ENCODE measurements at regions not wholly inside any gene's neighbourhood (a gene's known extent, or its start where the extent isn't known, plus 50 kb on each side); places are given as distances from the start of the nearest gene placed in this dataset.

GRCh38 chr14:96663491-96664067, 133.6 kb upstream of the VRK1 start:
- Histone ChIP-seq H3K9ac (ENCODE audit: low read length) (no peak overlapping the region), H2AFZ (ENCODE audit: low read length) (no peak overlapping the region), H3K36me3 (ENCODE audit: insufficient read depth, low read length) (no peaks in the 10 kb centered on the region), H3K4me3 (ENCODE audit: low read depth, low read length, poor library complexity, severe bottlenecking) (no peak overlapping the region), H3K27ac (ENCODE audit: low read depth, low read length, poor library complexity, severe bottlenecking) (no peak overlapping the region), H3K4me2 (ENCODE audit: low read length) (no peak overlapping the region), H3K4me1 (ENCODE audit: insufficient read depth, low read length, severe bottlenecking) (no peaks in the 10 kb centered on the region), H3F3A (ENCODE audit: insufficient read depth, low read length) (no peaks in the 10 kb centered on the region), H4K20me1 (ENCODE audit: insufficient read depth, low read length) (no peaks in the 10 kb centered on the region), H3K9me3 (ENCODE audit: low read length) (no peaks in the 10 kb centered on the region), H3K9me2 (ENCODE audit: low read depth, low read length) (no peaks in the 10 kb centered on the region), H3K27me3 (ENCODE audit: insufficient read depth, low read length) (no peaks in the 10 kb centered on the region), H3K79me2 (ENCODE audit: insufficient read depth, low read length) (no peaks in the 10 kb centered on the region)
- no peak for TF ChIP-seq EZH2 (IDR thresholded peaks at IDR 0.05; ENCODE audit: borderline replicate concordance, low read length)
- TF ChIP-seq, protein P1, sequence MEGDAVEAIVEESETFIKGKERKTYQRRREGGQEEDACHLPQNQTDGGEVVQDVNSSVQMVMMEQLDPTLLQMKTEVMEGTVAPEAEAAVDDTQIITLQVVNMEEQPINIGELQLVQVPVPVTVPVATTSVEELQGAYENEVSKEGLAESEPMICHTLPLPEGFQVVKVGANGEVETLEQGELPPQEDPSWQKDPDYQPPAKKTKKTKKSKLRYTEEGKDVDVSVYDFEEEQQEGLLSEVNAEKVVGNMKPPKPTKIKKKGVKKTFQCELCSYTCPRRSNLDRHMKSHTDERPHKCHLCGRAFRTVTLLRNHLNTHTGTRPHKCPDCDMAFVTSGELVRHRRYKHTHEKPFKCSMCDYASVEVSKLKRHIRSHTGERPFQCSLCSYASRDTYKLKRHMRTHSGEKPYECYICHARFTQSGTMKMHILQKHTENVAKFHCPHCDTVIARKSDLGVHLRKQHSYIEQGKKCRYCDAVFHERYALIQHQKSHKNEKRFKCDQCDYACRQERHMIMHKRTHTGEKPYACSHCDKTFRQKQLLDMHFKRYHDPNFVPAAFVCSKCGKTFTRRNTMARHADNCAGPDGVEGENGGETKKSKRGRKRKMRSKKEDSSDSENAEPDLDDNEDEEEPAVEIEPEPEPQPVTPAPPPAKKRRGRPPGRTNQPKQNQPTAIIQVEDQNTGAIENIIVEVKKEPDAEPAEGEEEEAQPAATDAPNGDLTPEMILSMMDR (IDR thresholded peaks at IDR 0.05; ENCODE audit: low read length), result no peak

DNA sequence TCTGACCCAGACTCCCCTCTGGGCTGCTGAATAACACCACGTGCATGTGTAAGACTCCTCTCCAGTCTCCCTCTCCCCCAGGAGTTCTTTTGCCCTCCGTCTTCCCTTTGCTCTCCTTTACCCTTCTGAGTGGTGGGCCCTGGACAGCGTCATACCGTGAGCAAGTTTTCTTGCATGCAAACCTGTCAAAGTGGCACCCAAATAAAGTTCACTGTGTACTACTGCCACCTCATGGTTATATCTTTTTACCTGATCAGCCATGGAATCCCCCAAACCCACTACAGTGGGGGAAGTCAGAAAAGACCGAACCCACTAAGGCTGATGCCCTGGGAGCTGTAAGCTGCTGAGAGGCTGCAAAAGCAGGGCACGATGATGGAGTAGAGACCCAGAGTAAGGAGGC, 131.1 kb upstream of the VRK1 start:
- Histone ChIP-seq H3K27me3 (ENCODE audit: insufficient read depth, low read length) (no peaks in the 10 kb centered on the region), H4K20me1 (ENCODE audit: insufficient read depth, low read length) (no peaks in the 10 kb centered on the region), H3K9ac (ENCODE audit: low read length) (no peak overlapping the region), H3F3A (ENCODE audit: insufficient read depth, low read length) (no peaks in the 10 kb centered on the region), H3K79me2 (ENCODE audit: insufficient read depth, low read length) (no peaks in the 10 kb centered on the region), H3K9me2 (ENCODE audit: low read depth, low read length) (no peaks in the 10 kb centered on the region), H3K4me1 (ENCODE audit: insufficient read depth, low read length, severe bottlenecking) (no peaks in the 10 kb centered on the region), H3K4me2 (ENCODE audit: low read length) (no peak overlapping the region), H3K36me3 (ENCODE audit: insufficient read depth, low read length) (no peaks in the 10 kb centered on the region), H2AFZ (ENCODE audit: low read length) (no peak overlapping the region), H3K9me3 (ENCODE audit: low read length) (no peaks in the 10 kb centered on the region), H3K27ac (ENCODE audit: low read depth, low read length, poor library complexity, severe bottlenecking) (no peak overlapping the region), H3K4me3 (ENCODE audit: low read depth, low read length, poor library complexity, severe bottlenecking) (no peak overlapping the region)
- TF ChIP-seq, protein P1 (IDR thresholded peaks at IDR 0.05; ENCODE audit: low read length), result no peak; the same call in 1 of the 2 replicates
- no peak for TF ChIP-seq EZH2 (IDR thresholded peaks at IDR 0.05; ENCODE audit: borderline replicate concordance, low read length)

DNA sequence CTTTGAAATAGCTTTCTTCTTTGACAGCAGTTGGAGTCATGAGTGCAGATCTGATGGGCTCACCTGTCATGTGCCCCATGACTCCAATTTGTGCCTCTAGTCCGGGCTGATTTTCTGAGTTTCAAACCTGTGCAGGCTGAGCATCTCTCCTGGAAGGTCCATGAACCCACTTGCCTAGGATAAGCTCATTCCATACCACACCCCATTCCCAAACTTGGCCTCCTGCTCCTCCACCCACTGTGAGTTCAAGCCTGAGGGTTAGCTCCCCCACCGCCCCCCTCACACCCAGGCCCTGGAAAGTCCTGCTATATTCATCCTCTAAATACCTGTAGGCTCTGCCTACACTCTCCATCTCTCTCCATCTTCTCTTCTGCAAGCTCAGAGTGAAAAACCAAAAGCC, 126.8 kb upstream of the VRK1 start:
- no peaks in the 10 kb centered on the region for H3F3A ChIP-seq (ENCODE audit: insufficient read depth, low read length)
- H3K4me2 ChIP-seq (ENCODE audit: low read length), result no peak overlapping the region
- H3K27me3 ChIP-seq (ENCODE audit: insufficient read depth, low read length), result no peaks in the 10 kb centered on the region
- no peak overlapping the region for H3K27ac ChIP-seq (ENCODE audit: low read depth, low read length, poor library complexity, severe bottlenecking)
- no peaks in the 10 kb centered on the region for H3K36me3 ChIP-seq (ENCODE audit: insufficient read depth, low read length)
- no peak overlapping the region for H2AFZ ChIP-seq (ENCODE audit: low read length)
- H3K9me3 ChIP-seq (ENCODE audit: low read length), result no peaks in the 10 kb centered on the region
- H3K79me2 ChIP-seq (ENCODE audit: insufficient read depth, low read length), result no peaks in the 10 kb centered on the region
- TF ChIP-seq, protein P1 (IDR thresholded peaks at IDR 0.05; ENCODE audit: low read length), result no peak
- TF ChIP-seq EZH2 (IDR thresholded peaks at IDR 0.05; ENCODE audit: borderline replicate concordance, low read length), result no peak
- no peaks in the 10 kb centered on the region for H3K9me2 ChIP-seq (ENCODE audit: low read depth, low read length)
- H3K4me3 ChIP-seq (ENCODE audit: low read depth, low read length, poor library complexity, severe bottlenecking), result no peak overlapping the region
- H4K20me1 ChIP-seq (ENCODE audit: insufficient read depth, low read length), result no peaks in the 10 kb centered on the region
- no peaks in the 10 kb centered on the region for H3K4me1 ChIP-seq (ENCODE audit: insufficient read depth, low read length, severe bottlenecking)
- H3K9ac ChIP-seq (ENCODE audit: low read length), result no peak overlapping the region
